ENCODE measurements at regions not wholly inside any gene's neighbourhood (a gene's known extent, or its start where the extent isn't known, plus 50 kb on each side); places are given as distances from the start of the nearest gene placed in this dataset.
"Not testable (repeated sequence)": the region's sequence is repeated elsewhere in the genome, so short reads cannot be mapped to it uniquely, and the experiment has no call there.

DNA sequence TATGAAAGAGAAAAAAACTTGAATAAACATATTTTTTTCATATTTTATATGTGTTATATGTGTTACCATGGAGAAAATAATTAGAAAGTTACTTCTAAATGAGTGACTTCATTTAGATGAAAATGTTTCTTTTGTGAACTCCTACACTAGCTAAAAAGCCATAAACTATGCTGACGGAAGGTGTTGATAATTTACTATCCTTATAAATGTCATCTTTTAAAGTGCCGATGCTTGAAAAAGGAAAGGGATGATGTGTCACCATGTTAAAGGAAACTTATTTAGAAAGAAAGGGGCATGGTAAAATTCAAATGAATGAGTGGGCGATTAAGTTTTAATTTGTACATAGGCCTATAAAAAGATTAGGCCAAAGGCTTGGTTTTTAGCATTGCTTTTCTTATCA, 133.8 kb downstream of the SPRY1 start:
- intact Hi-C loops (cut with DNase I), result no loop called here
- TF ChIP-seq, protein P1, sequence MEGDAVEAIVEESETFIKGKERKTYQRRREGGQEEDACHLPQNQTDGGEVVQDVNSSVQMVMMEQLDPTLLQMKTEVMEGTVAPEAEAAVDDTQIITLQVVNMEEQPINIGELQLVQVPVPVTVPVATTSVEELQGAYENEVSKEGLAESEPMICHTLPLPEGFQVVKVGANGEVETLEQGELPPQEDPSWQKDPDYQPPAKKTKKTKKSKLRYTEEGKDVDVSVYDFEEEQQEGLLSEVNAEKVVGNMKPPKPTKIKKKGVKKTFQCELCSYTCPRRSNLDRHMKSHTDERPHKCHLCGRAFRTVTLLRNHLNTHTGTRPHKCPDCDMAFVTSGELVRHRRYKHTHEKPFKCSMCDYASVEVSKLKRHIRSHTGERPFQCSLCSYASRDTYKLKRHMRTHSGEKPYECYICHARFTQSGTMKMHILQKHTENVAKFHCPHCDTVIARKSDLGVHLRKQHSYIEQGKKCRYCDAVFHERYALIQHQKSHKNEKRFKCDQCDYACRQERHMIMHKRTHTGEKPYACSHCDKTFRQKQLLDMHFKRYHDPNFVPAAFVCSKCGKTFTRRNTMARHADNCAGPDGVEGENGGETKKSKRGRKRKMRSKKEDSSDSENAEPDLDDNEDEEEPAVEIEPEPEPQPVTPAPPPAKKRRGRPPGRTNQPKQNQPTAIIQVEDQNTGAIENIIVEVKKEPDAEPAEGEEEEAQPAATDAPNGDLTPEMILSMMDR (IDR thresholded peaks at IDR 0.05), result no peak
- Histone ChIP-seq H3K36me3 (no peaks in the 10 kb centered on the region), H3K4me3 (no peak overlapping the region), H3K4me1 (no peaks in the 10 kb centered on the region), H3K27me3 (no peaks in the 10 kb centered on the region), H3K27ac (no peak overlapping the region), H3K9me3 (peaks cover 0 to 14% (median 6%) of the 10 kb centered on the region in 11 donors)
- ATAC-seq (no peak), DNase-seq (no peak)
- 97 to 98% methylated on average over 3 of the region's 3 CpGs for WGBS, 2 donors

DNA sequence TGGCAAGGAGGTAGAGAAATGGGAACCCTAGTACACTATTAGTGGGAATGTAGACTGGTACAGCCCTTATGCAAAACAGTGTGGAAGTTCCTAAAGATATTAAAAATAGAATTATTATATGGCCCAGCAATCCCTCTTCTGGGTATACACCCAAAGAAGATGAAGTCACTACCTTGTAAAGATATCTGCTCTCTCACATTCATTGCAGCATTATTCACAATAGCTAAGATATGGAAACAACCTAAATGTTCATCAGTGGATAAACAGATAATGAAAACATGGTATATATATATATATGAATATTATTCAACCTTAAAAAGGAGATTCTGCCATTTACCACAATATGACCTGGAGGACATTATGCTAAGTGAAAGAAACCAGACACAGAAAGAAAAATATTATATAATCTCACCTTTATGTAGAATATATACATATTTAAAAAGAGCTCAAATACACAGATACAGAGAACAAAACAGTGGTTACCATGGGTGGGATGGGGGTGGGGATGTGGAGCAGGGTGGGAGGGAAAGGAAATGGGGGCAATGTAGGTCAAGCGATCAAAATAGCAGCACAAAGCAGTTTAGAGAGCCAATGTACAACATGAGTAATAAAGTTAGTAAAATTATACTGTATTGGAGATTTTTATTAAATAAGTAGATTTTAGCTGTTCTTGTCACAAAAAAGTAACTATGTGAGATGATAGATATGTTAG, 138.6 kb downstream of the SPRY1 start:
- Histone ChIP-seq H3K4me1 (no peaks in the 10 kb centered on the region), H3K4me3 (no peak overlapping the region), H3K27me3 (no peaks in the 10 kb centered on the region), H3K36me3 (no peaks in the 10 kb centered on the region), H3K27ac (no peak overlapping the region), H3K9me3 (peaks cover 0 to 14% (median 6%) of the 10 kb centered on the region in 11 donors)
- no peak for ATAC-seq
- intact Hi-C loops (cut with DNase I), result no loop called here
- DNase-seq, result no peak
- TF ChIP-seq, protein P1 (IDR thresholded peaks at IDR 0.05), result no peak
- WGBS, 2 donors, result 63 to 80% methylated on average over 1 of the region's 1 CpG

DNA sequence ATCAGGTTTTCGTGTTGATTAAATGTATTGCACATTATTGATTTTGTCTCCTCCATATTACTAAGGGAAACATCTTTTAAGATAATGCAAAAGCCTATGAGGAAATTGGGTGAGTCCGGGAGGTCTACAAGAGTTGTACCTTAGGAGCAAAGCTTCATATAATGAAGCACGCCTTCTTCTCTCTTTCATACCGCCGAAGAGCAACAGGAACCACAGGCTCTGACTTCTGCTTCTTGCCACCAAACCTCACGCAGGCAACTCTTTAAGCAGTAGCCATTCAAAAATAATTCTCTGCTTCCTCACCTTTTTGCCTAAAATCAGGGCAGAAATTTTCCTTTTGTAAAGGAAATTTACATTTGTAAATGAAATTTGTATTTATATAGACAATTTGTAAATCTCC, 139.6 kb downstream of the SPRY1 start:
- no peak overlapping the region for H3K27ac ChIP-seq

DNA sequence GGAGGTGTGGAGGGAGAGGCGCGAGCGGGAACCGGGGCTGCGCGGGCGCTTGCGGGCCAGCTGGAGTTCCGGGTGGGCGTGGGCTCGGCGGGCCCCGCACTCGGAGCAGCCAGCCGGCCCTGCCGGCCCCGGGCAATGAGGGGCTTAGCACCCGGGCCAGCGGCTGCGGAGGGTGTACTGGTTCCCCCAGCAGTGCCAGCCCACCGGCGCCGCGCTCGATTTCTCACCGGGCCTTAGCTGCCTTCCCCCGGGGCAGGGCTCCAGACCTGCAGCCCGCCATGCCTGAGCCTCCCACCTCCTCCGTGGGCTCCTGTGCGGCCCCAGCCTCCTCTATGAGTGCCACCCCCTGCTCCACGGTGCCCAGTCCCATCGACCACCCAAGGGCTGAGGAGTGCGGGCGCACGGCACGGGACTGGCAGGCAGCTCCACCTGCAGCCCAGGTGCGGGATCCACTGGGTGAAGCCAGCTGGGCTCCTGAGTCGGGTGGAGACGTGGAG, 141.4 kb downstream of the SPRY1 start:
- H3K27me3 ChIP-seq; intact Hi-C loops (cut with DNase I); H3K4me3 ChIP-seq; DNase-seq; ATAC-seq; H3K36me3 ChIP-seq; H3K4me1 ChIP-seq; H3K27ac ChIP-seq: not testable (repeated sequence)
- WGBS, 2 donors, result 94 to 95% methylated on average over 38 to 39 of the region's 39 CpGs
- H3K9me3 ChIP-seq, result peaks cover 0 to 14% (median 6%) of the 10 kb centered on the region in 11 donors

More for the DNA sequence above, 139.6 kb downstream of the SPRY1 start:
- H3K9me3 ChIP-seq, result peaks cover 0 to 14% (median 6%) of the 10 kb centered on the region in 11 donors
- 87 to 92% methylated on average over 6 of the region's 6 CpGs for WGBS, 2 donors
- no peaks in the 10 kb centered on the region for H3K27me3 ChIP-seq
- ATAC-seq (no peak), DNase-seq (no peak)
- intact Hi-C loops (cut with DNase I), result no loop called here
- H3K4me1 ChIP-seq, result no peaks in the 10 kb centered on the region
- H3K36me3 ChIP-seq, result no peaks in the 10 kb centered on the region
- no peak overlapping the region for H3K4me3 ChIP-seq
- TF ChIP-seq, protein P1 (IDR thresholded peaks at IDR 0.05), result no peak
